Mammary epithelial cell (primary cell): ENCODE measurements at regions not wholly inside any gene's neighbourhood (a gene's known extent, or its start where the extent isn't known, plus 50 kb on each side); places are given as distances from the start of the nearest gene placed in this dataset.

Experiments
- CTCF ChIP-seq, 2 donors: IDR thresholded peaks in 1 of 2; conservative IDR thresholded peaks in 1 of 2; 2 replicates each; pipeline ENCODE4 v1.5.1; 2011 to 2012; ENCODE audit warnings: inconsistent platforms in 2 of 2, low read length in 2 of 2, mild to moderate bottlenecking in 2 of 2, control low read depth in 1 of 2, low read depth in 1 of 2; ENCODE audit not compliant: insufficient read depth in 1 of 2; ENCODE audit errors: extremely low read depth in 1 of 2
- EZH2 ChIP-seq: IDR thresholded peaks from 2 replicates; pipeline ENCODE4 v1.6.1; 2012; ENCODE audit warnings: low read length, inconsistent platforms, borderline replicate concordance

GRCh38 chr4:84239278-84239845 is 259.7 kb downstream of the NKX6-1 start:
- TF ChIP-seq EZH2 (no peak), CTCF (conservative IDR thresholded peaks at IDR 0.05 in 1 of 2, IDR thresholded peaks at IDR 0.05 in 1 of 2; ENCODE audit: extremely low read depth in 1 of 2, insufficient read depth in 1 of 2, low read depth in 1 of 2, low read length in 2 of 2) (no peak)
